ENCODE measurements at regions not wholly inside any gene's neighbourhood (a gene's known extent, or its start where the extent isn't known, plus 50 kb on each side); places are given as distances from the start of the nearest gene placed in this dataset.
A peak's percentile ranks its signal among the peaks of the same experiment; 100 is the strongest.
"Not testable (repeated sequence)": the region's sequence is repeated elsewhere in the genome, so short reads cannot be mapped to it uniquely, and the experiment has no call there.

DNA sequence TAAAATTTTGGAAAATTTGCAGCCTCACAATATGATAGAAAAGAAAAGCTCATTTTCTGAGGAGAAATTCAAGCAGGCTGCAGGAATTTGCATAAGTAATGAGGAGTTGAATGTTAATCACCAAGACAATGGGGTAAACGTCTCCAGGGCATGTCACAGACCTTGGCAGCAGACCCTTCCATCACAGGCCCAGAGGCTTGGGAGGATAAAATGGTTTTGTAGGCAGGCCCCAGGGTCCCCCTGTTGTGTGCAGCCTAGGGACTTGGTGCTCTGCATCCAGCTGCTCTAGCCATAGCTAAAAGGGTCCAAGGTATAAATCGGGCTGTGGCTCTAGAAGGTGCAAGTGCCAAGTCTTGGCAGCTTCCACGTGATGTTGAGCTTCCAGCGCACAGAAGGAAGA is 112.2 kb upstream of the FMN2 start:
- Histone ChIP-seq H3K27me3 (ENCODE audit: control insufficient read depth, insufficient read depth, low read length) (no peaks in the 10 kb centered on the region), H3K4me1 (ENCODE audit: control insufficient read depth, insufficient read depth, low read length) (no peaks in the 10 kb centered on the region), H3K36me3 (ENCODE audit: control insufficient read depth, insufficient read depth, low read length) (no peaks in the 10 kb centered on the region), H3K27ac (ENCODE audit: low read length) (no peak overlapping the region), H3K4me3 (ENCODE audit: low read length) (no peak overlapping the region), H3K9me3 (replicated peaks; ENCODE audit: control insufficient read depth, low read depth, low read length) (peaks cover 6% of the 10 kb centered on the region)
- no peak for DNase-seq
- WGBS (ENCODE audit: insufficient coverage) = 87% methylated on average over 4 of the region's 4 CpGs

DNA sequence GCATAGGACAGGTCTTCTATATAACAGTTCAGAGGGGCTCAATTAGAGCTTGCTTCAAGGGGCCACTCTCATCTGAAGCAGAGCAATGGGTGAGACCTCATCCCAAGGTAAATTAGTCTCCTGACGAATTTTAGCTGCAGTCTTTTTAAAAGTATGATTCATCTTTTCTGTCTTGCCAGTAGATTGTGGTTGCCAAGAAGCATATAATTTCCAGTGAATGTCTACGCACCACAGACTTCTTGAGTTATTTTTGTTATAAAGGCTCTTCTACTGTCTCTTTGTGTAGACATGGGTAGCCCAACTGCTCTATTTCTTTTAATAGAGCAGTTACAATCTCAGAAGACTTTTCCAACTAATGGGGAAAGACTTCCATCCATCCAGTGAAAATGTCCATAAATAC is 108.9 kb upstream of the FMN2 start:
- H3K36me3 ChIP-seq (ENCODE audit: control insufficient read depth, insufficient read depth, low read length) = no peaks in the 10 kb centered on the region
- DNase-seq = no peak
- H3K27ac ChIP-seq (ENCODE audit: low read length) = no peak overlapping the region
- no CpG with 5 or more reads among the region's 2 CpGs for WGBS (ENCODE audit: insufficient coverage)
- H3K4me3 ChIP-seq (ENCODE audit: low read length) = no peak overlapping the region
- H3K9me3 ChIP-seq (replicated peaks; ENCODE audit: control insufficient read depth, low read depth, low read length) = peaks cover 6% of the 10 kb centered on the region
- H3K4me1 ChIP-seq (ENCODE audit: control insufficient read depth, insufficient read depth, low read length) = no peaks in the 10 kb centered on the region
- no peaks in the 10 kb centered on the region for H3K27me3 ChIP-seq (ENCODE audit: control insufficient read depth, insufficient read depth, low read length)

DNA sequence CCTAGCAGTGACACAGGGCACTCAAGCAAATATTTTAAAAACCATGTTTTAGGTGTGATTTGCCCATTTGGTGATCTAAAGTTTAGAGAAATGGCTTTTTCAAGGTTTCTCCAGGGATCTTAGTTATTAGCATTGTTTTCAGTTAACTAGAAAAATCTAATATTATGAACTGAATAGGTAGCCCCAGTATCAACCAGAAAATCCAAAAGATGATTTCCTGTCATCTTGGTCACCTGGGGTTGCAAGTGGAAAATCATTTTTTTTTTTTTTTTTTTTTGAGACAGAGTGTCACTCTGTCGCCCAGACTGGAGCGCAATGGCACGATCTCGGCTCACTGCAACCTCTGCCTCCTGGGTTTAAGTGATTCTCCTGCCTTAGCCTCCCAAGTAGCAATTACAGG is 106.6 kb upstream of the FMN2 start:
- Histone ChIP-seq H3K27ac (ENCODE audit: low read length) (no peak overlapping the region), H3K4me1 (ENCODE audit: control insufficient read depth, insufficient read depth, low read length) (no peaks in the 10 kb centered on the region)
- WGBS (ENCODE audit: insufficient coverage) = no CpG with 5 or more reads among the region's 4 CpGs

DNA sequence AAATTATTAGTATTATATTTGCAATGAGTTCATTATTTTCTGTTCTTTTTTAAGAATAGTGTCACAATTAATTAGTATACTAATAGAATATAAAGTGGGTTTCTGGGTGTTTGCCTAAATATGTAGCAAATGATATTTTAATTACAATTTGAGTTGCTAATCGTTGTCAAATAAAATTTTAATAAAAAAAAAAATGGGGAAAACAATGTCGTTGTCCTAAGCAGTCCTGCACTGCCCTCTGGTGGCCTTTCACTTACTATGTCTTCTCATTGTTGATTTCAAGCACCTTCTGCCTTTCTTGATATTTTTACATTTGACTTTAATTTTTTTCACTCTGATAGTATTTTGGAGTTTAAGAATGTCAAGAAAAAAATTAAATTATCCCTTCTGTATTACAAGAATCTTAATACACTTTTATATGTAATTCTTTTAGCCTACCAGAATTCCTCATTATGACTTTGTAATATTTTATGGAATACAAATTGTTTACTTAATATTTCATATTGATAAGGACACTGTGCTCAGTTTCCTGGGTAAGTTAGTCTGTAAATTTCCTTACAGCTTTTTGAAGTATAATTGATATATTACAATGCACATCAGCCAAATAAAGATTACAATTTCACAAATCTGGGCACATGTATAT is 104.5 kb upstream of the FMN2 start:
- Histone ChIP-seq H3K9me3 (replicated peaks; ENCODE audit: control insufficient read depth, low read depth, low read length) (no peaks in the 10 kb centered on the region), H3K36me3 (ENCODE audit: control insufficient read depth, insufficient read depth, low read length) (no peaks in the 10 kb centered on the region), H3K4me1 (ENCODE audit: control insufficient read depth, insufficient read depth, low read length) (no peaks in the 10 kb centered on the region), H3K27ac (ENCODE audit: low read length) (no peak overlapping the region), H3K27me3 (ENCODE audit: control insufficient read depth, insufficient read depth, low read length) (no peaks in the 10 kb centered on the region), H3K4me3 (ENCODE audit: low read length) (no peak overlapping the region)
- WGBS (ENCODE audit: insufficient coverage) = no CpG with 5 or more reads among the region's 2 CpGs
- DNase-seq = peak; percentile 39

More for the DNA sequence above, 106.6 kb upstream of the FMN2 start:
- DNase-seq = no peak
- H3K36me3 ChIP-seq (ENCODE audit: control insufficient read depth, insufficient read depth, low read length) = no peaks in the 10 kb centered on the region
- no peaks in the 10 kb centered on the region for H3K27me3 ChIP-seq (ENCODE audit: control insufficient read depth, insufficient read depth, low read length)
- no peaks in the 10 kb centered on the region for H3K9me3 ChIP-seq (replicated peaks; ENCODE audit: control insufficient read depth, low read depth, low read length)
- H3K4me3 ChIP-seq (ENCODE audit: low read length) = no peak overlapping the region

DNA sequence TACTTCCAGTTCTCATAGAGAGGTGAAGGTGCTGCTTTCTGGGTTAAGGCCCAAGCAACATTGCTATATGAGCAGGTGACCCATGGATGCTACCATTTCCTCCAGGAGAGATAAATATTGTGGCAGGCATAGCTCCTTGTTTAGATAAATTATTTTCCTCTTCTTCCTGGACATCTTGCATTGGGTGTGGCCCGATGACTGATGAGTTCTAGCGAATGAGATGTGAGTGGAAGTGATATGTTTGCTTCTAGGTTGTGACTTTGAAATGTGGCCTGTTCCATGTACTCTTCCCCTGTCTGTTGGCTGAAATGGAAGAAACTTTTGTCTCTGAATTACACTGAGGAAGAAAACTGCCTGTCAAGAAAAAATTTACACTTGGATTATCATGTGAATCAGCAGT is 101.7 kb upstream of the FMN2 start:
- no peaks in the 10 kb centered on the region for H3K36me3 ChIP-seq (ENCODE audit: control insufficient read depth, insufficient read depth, low read length)
- H3K27me3 ChIP-seq (ENCODE audit: control insufficient read depth, insufficient read depth, low read length) = peaks cover 5% of the 10 kb centered on the region
- DNase-seq = no peak
- H3K4me1 ChIP-seq (ENCODE audit: control insufficient read depth, insufficient read depth, low read length) = no peaks in the 10 kb centered on the region
- no peaks in the 10 kb centered on the region for H3K9me3 ChIP-seq (replicated peaks; ENCODE audit: control insufficient read depth, low read depth, low read length)
- WGBS (ENCODE audit: insufficient coverage) = no CpG with 5 or more reads among the region's 2 CpGs
- H3K4me3 ChIP-seq (ENCODE audit: low read length) = no peak overlapping the region
- no peak overlapping the region for H3K27ac ChIP-seq (ENCODE audit: low read length)

DNA sequence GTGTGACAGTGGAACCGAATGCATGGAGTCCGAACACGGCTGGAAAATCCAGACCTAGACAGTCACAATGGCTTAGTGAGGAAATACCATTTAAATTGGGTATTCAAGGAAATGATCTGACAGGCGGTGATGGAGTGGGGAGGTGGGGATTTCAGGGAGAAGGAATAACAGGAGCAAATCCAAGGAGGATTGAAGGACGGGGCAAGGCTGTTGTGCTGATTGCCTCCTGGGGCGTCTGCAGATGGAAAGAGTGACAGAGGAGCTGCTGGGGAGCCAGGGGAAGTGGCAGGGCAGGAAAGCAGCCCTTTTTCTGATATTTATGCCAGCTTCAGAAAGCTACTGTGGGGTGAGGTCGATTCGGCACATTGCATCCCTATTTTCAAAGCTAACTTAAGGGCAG is 99.1 kb upstream of the FMN2 start:
- peaks cover 18% of the 10 kb centered on the region for H3K27me3 ChIP-seq (ENCODE audit: control insufficient read depth, insufficient read depth, low read length)
- 37% methylated on average over 3 of the region's 8 CpGs for WGBS (ENCODE audit: insufficient coverage)
- not testable (repeated sequence) for H3K27ac ChIP-seq (ENCODE audit: low read length)

DNA sequence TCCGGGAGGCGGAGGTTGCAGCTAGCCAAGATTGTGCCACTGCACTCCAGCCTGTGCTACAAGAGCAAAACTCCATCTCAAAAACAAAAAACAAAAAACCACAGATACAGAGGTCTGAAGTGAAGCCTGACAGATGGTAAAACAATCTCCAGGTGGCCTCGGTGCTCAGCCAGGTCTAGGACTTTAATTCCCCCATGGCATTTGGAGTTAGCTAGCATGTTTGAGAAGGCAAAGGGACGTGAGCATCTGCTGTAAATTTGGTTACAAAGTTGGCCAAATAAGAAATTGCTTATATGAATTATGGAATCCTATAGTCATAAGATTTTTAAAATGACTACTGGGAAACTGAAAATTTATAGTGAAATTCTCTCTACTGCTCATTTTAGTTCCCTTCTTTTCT is 98.3 kb upstream of the FMN2 start:
- Histone ChIP-seq H3K27me3 (ENCODE audit: control insufficient read depth, insufficient read depth, low read length) (peaks cover 23% of the 10 kb centered on the region), H3K4me1 (ENCODE audit: control insufficient read depth, insufficient read depth, low read length) (no peaks in the 10 kb centered on the region), H3K36me3 (ENCODE audit: control insufficient read depth, insufficient read depth, low read length) (no peaks in the 10 kb centered on the region), H3K4me3 (ENCODE audit: low read length) (no peak overlapping the region), H3K27ac (ENCODE audit: low read length) (no peak overlapping the region), H3K9me3 (replicated peaks; ENCODE audit: control insufficient read depth, low read depth, low read length) (no peaks in the 10 kb centered on the region)
- DNase-seq = no peak
- WGBS (ENCODE audit: insufficient coverage) = 29% methylated on average over 1 of the region's 4 CpGs

More for the DNA sequence above, 99.1 kb upstream of the FMN2 start:
- H3K36me3 ChIP-seq (ENCODE audit: control insufficient read depth, insufficient read depth, low read length); H3K4me3 ChIP-seq (ENCODE audit: low read length); H3K9me3 ChIP-seq (replicated peaks; ENCODE audit: control insufficient read depth, low read depth, low read length); DNase-seq; H3K4me1 ChIP-seq (ENCODE audit: control insufficient read depth, insufficient read depth, low read length): not testable (repeated sequence)

DNA sequence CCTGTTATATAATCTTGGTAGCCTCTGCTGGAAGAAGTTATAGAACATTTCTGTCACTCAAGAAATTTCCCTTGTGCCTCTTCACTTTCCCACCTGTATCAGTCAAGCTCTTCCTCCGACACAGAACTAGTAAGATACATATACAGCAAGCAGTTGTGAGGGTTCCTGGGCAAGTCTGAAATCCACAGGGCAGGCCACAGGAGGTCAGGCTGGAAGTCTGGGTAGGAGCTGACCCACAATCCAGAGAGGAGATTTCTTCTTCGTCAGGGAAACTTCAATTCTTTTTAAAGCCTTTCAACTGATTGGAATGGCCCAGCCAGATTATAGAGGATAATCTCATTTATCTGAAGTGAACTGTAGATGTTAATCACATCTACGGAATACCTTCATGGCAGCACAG is 96.4 kb upstream of the FMN2 start:
- H3K4me3 ChIP-seq (ENCODE audit: low read length) = no peak overlapping the region
- no peak overlapping the region for H3K27ac ChIP-seq (ENCODE audit: low read length)
- no peaks in the 10 kb centered on the region for H3K36me3 ChIP-seq (ENCODE audit: control insufficient read depth, insufficient read depth, low read length)
- no CpG with 5 or more reads among the region's 3 CpGs for WGBS (ENCODE audit: insufficient coverage)
- H3K27me3 ChIP-seq (ENCODE audit: control insufficient read depth, insufficient read depth, low read length) = peaks cover 26% of the 10 kb centered on the region
- no peak for DNase-seq
- H3K4me1 ChIP-seq (ENCODE audit: control insufficient read depth, insufficient read depth, low read length) = no peaks in the 10 kb centered on the region
- H3K9me3 ChIP-seq (replicated peaks; ENCODE audit: control insufficient read depth, low read depth, low read length) = no peaks in the 10 kb centered on the region

DNA sequence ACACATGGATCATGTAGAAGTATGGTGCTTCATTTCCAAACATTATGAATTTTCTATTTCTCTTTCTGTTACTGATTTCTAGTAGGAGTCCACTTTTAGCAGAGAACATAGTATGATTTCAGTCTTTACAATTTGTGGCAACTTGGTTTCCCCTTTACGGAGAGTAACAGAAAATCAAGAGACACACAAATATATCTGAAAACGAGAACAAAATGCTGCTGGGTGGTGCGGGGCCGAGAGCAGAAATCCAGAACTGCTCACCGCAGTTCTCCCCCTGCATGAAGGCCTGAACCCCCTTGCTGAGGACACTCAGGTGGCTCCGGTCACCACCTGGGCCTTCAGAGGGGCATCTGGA is 94.5 kb upstream of the FMN2 start:
- no peaks in the 10 kb centered on the region for H3K36me3 ChIP-seq (ENCODE audit: control insufficient read depth, insufficient read depth, low read length)
- H3K27ac ChIP-seq (ENCODE audit: low read length) = no peak overlapping the region
- peaks cover 26% of the 10 kb centered on the region for H3K27me3 ChIP-seq (ENCODE audit: control insufficient read depth, insufficient read depth, low read length)
- H3K4me1 ChIP-seq (ENCODE audit: control insufficient read depth, insufficient read depth, low read length) = no peaks in the 10 kb centered on the region
- no peak overlapping the region for H3K4me3 ChIP-seq (ENCODE audit: low read length)
- WGBS (ENCODE audit: insufficient coverage) = 27% methylated on average over 3 of the region's 6 CpGs
- no peak for DNase-seq
- no peaks in the 10 kb centered on the region for H3K9me3 ChIP-seq (replicated peaks; ENCODE audit: control insufficient read depth, low read depth, low read length)

DNA sequence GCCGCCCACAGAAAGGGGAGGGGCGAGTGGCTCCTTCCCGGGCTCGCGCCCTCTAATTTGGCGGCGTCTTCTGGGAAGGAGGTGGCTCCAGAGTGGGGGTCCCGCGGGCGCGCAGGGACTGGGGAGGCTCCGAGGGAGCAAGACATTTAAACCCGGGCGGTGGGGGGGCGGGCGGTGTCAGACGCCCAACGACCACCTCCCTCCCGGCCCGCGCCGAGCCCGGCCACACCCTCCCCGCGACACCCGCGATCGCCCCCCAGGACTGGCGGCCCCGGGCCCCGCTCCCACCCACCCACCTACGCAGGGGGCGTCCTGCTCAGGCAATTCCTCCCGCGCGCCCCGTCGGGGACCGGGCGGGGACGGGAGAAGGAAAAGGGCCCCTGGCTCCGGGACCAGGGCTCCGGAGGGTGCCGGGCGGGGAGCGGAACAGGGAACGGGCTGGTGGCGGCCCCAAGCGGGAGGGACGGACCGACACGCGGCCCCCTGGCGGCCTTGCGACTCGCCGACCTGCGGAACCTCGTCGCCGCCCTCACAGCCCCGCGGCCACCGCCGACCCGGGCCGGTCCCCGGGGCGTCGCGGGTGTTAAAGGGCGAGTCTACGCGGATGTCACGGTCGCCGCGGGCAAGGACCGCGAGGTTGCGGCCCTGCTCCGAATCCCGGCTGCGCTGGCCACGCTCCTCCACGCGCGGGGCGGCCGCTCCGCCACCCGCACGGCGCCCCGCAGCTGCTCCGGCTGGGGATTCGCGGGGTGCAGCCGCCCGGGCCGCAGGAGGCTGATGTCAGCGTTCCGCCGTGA is 94.0 kb upstream of the FMN2 start:
- H3K4me3 ChIP-seq (ENCODE audit: low read length) = no peak overlapping the region
- WGBS (ENCODE audit: insufficient coverage) = 1% methylated on average over 83 of the region's 104 CpGs
- no peaks in the 10 kb centered on the region for H3K4me1 ChIP-seq (ENCODE audit: control insufficient read depth, insufficient read depth, low read length)
- no peaks in the 10 kb centered on the region for H3K9me3 ChIP-seq (replicated peaks; ENCODE audit: control insufficient read depth, low read depth, low read length)
- peaks cover 23% of the 10 kb centered on the region for H3K27me3 ChIP-seq (ENCODE audit: control insufficient read depth, insufficient read depth, low read length)
- no peak overlapping the region for H3K27ac ChIP-seq (ENCODE audit: low read length)
- peak; percentile 4 for DNase-seq
- H3K36me3 ChIP-seq (ENCODE audit: control insufficient read depth, insufficient read depth, low read length) = no peaks in the 10 kb centered on the region
